NCI-H2107 treated with DMSO at 0.1 percent for 48 hours (cell line): ENCODE measurements at regions not wholly inside any gene's neighbourhood (a gene's known extent, or its start where the extent isn't known, plus 50 kb on each side); places are given as distances from the start of the nearest gene placed in this dataset.

Experiments
- DNase-seq: peaks from one replicate; lab custom pipeline; 2025; ENCODE audit not compliant: unreplicated experiment; lab: John Stamatoyannopoulos, UW

DNA sequence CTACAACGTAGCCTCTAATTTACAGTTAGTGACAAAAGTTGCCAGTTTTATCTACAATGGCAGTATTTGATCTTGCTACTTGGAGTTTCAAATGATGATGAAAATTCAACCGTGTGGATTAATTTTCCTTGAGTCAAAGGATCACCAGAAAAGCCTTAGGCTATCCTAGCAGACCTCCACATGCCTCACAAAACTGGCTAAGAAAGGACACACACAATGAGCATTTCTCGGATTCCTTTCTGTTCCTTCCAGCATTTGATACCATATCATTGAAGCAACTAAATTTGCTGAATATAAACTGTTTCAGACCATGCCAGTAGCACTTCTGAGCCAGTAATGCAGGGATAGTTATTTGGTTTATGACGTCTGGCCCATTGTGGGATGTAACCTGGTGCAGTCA, 587.4 kb upstream of the MDFIC2 start:
- no peak for DNase-seq

DNA sequence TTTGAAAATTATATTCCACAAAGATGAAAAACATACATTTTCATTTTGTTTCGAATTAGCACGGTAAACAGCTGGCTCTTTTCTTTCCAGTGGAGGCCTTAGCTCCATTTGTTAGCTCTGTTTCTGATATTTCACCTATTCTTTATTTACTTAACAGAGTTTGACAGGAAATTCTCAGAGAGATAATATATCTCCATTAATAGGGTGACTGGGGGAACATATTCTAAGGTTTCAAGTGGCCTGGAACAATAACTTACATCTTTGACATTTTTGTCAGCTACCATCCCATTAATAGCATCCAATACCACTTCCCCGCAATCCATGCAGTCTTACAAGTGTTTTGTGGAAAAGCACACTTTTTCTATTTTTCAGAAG, 577.6 kb upstream of the MDFIC2 start:
- no peak for DNase-seq

- DNase-seq, result no peak
Measured at GRCh38 chr3:70889162-70890019, 577.0 kb upstream of the MDFIC2 start.

GRCh38 chr3:70885636-70886035, 573.2 kb upstream of the MDFIC2 start:
- DNase-seq, result no peak

DNA sequence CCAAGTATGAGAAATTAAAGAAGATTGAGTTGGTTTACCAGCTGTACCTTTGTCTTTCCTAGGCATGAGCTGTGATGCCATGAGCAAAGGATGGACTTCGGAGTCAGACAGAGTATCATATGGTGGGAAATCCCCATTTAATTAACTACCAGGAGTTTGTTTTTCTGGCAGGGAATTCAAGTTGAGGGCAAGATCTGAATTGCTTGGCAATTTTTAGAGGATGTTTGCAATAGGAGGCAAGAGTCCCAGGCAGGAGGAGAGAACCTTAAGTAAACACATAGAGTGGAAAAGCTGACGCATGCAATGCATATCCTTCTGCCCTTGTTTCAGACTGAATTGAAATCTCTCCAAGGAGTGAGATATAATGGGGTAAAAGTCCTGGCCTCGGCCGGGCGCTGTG, 569.7 kb upstream of the MDFIC2 start:
- DNase-seq, result no peak

DNA sequence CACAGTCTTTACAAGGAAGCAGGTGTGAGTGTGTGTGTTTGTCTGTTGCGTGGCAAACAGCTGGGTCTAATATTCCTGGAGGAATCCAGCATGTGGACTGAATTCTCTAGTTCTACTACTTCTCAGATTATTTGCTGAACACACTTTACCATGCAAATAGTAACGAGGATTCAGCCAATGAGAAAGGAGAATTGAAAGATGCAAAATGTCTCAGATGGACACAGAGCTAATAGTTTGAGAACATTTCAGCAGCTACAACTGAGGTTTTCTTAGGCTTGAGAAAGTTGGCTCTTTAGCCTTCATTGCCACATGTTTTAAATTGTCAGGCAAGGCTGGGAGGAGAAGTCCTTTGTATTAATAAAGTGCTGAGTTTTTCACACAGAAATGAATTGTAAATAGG, 568.0 kb upstream of the MDFIC2 start:
- DNase-seq, result no peak

DNA sequence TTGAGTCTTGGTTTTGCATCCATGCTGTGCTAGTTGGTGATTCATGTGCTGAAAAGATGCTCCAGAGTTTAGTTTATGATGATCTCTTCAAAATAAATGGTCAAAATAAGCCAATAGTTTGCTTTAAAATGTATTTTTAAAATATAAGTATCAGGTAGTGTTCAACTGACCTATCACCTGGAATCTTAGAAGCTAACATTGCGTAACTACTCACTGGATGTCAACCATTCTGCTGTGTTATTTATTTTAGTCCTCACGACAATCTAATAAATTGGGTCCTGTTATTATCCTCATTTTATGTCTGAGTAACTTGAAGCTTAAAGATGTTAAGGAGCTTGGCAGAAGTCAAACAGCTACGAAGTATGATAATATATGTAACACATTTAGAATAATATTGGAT, 563.7 kb upstream of the MDFIC2 start:
- DNase-seq, result no peak

GRCh38 chr3:70874196-70874595, 561.8 kb upstream of the MDFIC2 start:
- DNase-seq, result no peak

DNA sequence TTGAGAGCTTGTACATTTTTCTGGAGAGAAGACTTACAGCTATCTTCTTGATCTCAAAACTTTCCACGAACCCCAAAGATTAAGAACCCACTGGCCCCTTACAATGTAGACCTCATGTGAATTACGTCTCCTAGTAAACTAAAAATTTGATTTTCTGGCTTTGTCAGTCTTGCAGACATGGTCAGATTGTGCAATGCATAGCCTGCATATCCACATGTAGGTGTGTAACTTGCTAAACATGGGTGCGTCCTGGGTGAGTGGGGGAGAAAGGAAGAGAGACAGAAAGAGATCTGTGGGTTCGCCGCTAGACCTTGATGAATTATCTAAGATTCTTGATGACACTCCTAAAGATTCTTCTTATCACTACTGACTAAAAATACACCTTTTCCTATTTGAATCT, 561.2 kb upstream of the MDFIC2 start:
- no peak for DNase-seq

DNA sequence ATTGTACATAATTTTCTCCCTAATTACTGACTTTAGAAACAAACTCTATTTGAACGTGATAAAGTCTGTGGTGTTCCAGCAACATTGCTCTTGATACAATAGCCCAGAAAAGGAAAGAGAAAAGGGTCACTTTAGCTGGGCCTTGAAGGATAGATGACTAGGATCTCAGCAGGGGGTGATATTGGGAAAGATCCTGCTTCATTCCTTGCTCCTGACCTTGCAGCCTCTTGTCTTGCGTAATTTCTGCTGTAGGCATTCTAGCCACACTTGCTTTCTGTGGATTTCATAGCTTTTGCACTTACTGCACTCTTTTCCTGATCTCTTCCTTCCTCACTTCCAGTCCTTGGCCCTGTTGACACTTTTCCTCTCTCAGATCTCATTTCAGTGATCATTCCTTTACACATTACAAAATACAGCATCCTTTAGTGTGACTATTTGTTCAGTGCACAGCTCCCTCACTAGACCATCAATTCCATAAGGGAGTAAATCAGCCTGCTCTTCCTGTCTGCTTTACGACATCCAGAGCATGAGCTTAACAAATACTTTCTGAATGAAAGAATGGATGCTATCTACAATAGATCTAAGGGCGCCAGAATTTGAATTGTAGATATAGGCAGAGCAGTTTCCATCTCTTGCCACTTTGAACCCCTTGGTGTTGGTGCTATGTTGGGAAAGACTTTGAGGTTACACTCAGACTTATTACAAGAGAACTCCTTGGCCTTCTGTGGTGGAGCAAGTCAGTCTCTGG, 559.6 kb upstream of the MDFIC2 start:
- no peak for DNase-seq

DNA sequence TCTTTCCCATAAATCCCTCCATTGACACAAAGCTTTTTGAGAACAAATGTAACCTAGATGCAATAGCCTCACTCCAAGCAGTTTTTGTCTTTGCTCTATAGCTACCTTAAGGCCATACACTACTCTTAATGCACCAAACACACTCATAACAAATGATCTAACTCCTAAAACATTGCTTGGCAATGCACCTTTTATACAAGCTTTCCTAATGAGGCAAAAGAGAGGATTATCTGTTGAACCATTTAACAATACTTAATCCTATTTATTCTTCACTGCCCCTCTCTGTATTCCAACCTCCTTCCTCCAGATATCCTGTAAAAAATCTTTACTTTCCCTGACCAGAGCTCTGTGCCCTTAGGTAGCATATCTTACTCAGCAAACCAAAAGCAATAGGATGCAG, 558.1 kb upstream of the MDFIC2 start:
- no peak for DNase-seq

DNA sequence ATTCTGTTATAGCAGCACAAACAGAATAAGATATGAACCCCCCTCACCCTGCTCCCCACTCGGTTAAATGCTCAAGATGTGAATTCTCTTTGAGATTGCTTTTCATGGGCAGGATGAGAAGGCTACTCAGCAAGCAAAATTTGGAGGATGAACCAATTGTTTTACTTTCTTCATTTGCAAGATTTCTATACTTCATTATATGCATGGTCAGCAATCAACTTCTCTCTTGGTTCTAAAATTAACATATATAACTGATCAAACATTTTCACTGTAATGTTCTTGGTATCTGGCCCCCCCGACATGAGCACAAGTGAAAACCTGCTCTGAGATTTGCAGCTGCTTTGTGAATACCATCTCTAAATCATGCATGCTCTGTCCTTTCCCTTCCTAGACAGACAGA, 556.1 kb upstream of the MDFIC2 start:
- no peak for DNase-seq

GRCh38 chr3:70863049-70863448, 550.6 kb upstream of the MDFIC2 start:
- DNase-seq, result no peak

DNA sequence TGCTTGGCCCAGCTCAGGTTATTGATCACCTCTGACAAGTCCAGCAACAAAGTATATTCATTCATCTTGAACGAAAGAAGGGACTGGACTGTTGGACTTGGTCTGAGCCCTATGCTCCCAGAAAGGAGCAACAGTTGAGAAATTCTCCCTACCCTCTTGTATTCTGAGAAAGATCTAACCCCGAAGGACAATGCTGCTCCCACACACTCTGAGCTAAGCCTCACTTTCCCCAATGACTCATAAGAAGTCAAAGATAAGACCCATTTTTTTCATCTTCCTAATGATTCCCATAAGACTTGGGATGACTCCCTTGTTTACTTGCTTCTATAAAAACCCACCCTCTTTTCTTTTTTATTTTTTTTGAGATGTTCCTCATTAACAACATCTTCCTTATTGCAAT, 549.4 kb upstream of the MDFIC2 start:
- DNase-seq, result no peak

DNA sequence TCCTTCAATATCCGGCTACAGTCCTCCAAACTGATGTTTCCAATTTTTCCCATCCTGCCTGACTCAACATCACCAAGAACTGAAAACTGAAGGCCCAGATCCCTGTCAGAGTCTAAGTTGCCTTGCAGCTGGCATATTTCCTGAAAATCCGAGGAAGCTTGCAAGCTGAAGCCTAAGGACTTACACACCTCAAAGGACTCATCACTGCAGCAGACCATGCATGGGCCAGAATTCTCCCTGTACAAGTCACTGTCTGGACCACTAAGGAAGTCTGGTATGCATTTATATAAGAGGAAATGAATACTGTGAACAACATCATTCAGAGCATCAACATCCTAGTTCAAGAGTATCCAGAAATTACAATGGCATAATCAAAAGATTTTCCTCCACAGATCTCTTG, 548.8 kb upstream of the MDFIC2 start:
- no peak for DNase-seq

DNA sequence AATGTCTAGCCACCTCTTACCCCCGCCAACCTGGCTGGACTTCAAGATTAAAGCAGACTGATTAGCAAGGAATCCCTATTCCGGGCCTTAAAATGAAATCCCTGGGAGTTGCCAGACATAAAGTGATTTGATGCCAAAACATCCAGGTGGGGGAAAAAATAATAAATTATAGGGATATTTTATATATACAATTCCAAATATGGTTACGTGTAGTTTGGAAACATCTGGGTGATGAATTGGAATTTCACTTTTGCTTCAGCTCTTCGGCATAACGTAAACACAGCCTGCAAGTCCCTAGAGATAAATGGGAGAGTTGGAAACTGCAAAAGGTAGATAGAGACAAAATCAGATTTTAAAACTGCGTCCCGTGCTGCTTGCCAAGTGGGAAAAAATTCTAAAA, 545.5 kb upstream of the MDFIC2 start:
- no peak for DNase-seq

GRCh38 chr3:70856414-70857162, 544.1 kb upstream of the MDFIC2 start:
- no peak for DNase-seq

- no peak for DNase-seq
Measured at GRCh38 chr3:70855149-70855548, 542.7 kb upstream of the MDFIC2 start.

GRCh38 chr3:70854108-70854507, 541.7 kb upstream of the MDFIC2 start:
- DNase-seq, result no peak

- DNase-seq, result no peak
Measured at GRCh38 chr3:70853161-70853944, 540.9 kb upstream of the MDFIC2 start.
